NOMO-1 treated with DMSO at 0.1 percent for 48 hours (cell line): ENCODE measurements at regions not wholly inside any gene's neighbourhood (a gene's known extent, or its start where the extent isn't known, plus 50 kb on each side); places are given as distances from the start of the nearest gene placed in this dataset.
"Not testable (repeated sequence)": the region's sequence is repeated elsewhere in the genome, so short reads cannot be mapped to it uniquely, and the experiment has no call there.

ENCODE experiments used
- DNase-seq: peaks from one replicate; lab custom pipeline; 2025; ENCODE audit not compliant: unreplicated experiment; lab: John Stamatoyannopoulos, UW

DNA sequence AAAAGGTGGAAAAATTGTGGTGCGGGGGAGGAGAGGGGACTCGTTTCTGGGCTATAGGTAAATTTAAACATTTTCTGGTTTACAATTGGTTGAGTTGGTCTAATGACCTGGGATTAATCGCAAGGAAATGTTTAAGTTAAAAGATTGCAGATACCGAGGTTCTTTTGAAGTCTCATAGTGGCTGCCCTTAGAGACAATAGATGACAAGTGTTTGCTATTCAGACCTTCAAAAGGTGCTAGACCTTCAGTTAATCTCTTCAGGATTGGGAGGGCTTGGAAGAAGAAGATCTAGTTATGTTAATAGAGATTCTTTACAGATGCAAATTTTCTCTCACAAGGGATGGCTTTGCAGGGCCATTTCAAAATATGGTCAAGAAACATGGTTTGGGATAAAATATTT, 2286.1 kb upstream of the AGA start:
- no peak for DNase-seq

- DNase-seq: not testable (repeated sequence)
Measured at GRCh38 chr4:179736820-179737219, 2294.6 kb upstream of the AGA start.

- no peak for DNase-seq
Measured at GRCh38 chr4:179738822-179739221, 2296.6 kb upstream of the AGA start.

- no peak for DNase-seq
Measured at GRCh38 chr4:179747218-179747910, 2305.1 kb upstream of the AGA start.

GRCh38 chr4:179748837-179749236, 2306.6 kb upstream of the AGA start:
- DNase-seq: no peak

- DNase-seq: no peak
Measured at GRCh38 chr4:179750374-179750773, 2308.1 kb upstream of the AGA start.

GRCh38 chr4:179751669-179752068, 2309.4 kb upstream of the AGA start:
- DNase-seq: no peak

- DNase-seq: peak; percentile 38
Measured at GRCh38 chr4:179755322-179755721, 2313.1 kb upstream of the AGA start.

- DNase-seq: no peak
Measured at GRCh38 chr4:179757641-179758040, 2315.4 kb upstream of the AGA start.

DNA sequence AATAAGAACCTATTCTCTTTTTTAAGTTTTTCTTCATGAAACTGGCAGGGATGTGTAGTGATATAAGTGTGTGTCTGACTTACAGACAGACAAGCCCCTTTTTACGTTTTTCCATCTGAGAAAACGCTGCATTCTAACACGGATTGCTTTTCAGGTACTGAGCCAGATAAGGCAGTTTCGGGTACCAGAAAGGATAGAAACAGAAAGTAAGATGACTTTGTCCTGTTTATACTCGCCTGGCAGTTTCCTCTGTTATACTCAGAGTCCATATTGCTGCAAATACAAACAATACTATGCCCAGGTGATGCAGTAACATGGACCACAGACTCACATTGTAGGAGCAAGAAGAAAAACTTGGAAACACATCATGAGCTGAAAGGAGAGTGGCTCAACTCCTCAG, 2320.6 kb upstream of the AGA start:
- DNase-seq: no peak

DNA sequence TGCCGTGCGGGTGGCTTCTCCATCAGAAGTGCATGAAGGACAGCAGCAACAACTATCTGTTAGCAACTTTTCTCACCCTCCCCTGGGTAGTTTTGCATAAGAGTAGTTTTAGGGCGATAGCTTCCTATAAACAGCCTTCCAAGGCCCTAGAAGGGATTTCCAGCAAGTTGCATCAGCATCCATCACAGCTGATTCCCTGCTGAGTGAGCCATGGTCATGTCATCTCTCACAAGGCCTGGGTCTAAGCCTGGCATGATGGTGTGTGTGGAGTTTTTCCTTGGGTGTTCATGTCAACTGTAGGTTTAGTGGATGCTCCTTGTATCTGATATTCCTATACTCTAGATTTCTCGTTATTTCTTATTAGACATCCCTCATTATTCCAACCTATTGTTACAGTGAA, 2324.7 kb upstream of the AGA start:
- no peak for DNase-seq

DNA sequence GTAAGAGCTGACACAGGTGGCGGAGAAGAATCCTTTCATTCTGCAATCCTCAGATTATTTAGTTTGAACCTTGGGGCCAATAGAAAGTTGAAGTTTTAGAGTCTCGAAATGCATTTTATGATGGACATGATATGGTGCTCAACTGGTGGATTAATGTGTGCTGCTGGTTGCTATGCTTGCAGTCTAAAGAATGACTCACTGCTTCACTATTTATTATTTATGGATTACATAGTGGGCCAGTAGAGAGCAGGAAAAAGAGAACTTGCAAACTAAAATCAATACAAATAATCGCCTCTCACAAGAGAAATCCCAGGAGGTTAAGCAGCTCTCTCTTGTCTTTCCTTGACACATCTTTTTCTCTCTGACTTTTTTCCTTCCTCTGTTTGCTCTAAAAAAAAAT, 2326.8 kb upstream of the AGA start:
- no peak for DNase-seq

GRCh38 chr4:179797738-179798137, 2355.5 kb upstream of the AGA start:
- no peak for DNase-seq

DNA sequence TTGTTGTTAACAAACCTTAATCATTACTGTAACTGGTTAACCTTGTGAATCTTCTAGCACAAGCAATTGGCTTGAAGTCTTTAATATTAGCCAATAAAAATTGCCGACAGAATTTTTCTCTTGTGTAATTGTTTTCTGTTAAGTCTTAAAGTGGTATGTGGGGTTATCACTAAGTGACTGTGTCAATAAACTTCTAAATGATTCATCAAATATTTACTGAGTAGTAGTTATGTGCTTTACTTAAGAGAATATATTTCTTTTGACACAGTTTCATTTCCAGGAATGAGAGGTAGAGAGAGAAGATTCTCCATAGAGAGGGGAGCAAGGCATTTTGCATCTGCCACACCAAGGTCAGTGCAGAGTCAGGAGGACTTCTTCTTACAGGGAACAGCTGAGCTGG, 2361.6 kb upstream of the AGA start:
- DNase-seq: no peak

- no peak for DNase-seq
Measured at GRCh38 chr4:179804440-179804839, 2362.2 kb upstream of the AGA start.

GRCh38 chr4:179817317-179817716, 2375.1 kb upstream of the AGA start:
- peak; percentile 89 for DNase-seq

GRCh38 chr4:179823342-179823741, 2381.1 kb upstream of the AGA start:
- no peak for DNase-seq

GRCh38 chr4:179831274-179831673, 2389.0 kb upstream of the AGA start:
- no peak for DNase-seq

DNA sequence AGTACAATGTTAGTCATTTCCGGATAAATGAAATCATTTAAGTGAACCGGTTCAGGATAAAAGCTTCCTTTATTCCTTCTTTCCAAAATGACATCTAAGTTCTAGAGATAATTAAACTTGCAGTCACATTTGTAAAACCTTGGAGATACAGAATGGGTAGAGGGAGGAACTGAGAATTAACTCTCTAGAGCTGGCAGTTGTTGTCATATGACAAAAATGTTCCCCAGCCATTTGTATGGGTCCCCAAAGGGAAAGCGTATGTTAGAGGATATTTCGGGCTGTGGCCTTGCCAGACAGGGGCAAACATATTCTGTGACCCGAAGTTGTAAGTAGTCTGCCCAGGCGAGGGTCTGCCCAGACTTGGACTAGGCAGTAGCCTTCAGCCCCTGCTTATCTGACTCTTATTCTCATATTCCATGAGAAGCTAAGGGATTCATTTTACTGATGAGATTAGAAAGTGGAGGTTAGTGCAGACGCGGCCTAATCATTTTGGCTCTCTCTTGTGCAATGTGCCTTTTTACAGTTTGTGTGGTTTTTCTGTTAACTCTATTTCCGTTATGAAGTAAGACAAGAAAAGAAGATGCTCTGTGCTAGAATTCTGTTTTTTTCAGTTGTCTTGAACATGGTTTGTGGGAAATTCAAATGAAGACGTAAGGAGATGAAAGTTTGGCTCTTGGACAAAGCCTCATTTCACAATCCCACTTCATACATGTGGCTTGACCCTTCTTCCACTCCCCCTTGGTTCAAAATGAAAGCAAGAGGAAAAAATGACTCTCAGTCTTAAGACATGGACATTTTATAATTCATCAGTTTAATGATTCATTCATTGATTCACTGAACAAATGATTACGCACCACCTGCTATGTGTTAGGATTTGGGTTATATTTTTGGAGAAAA, 2394.2 kb upstream of the AGA start:
- peak; percentile 99 for DNase-seq

DNA sequence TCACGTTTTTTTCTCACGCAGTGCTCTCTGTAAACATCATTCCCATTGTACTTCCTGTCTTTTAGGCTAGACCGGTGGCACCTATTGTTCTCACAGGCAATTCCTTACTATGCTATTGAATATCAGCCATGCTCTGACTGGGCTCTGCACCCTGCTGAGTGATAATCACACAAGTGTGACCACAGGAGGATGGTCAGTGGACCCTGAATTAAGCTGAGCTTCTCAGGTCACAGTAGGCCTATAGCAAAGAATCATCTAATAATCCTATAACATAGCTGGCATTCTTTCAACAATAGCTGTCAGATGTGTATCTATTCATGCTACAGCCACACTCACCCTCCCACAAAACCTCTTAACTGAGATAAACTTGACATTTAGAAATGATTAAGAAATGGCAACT, 2399.8 kb upstream of the TENM3 start:
- DNase-seq: no peak

- DNase-seq: no peak
Measured at GRCh38 chr4:179855469-179855868, 2387.7 kb upstream of the TENM3 start.

GRCh38 chr4:179858221-179858620, 2385.0 kb upstream of the TENM3 start:
- no peak for DNase-seq
